ENCODE measurements at regions not wholly inside any gene's neighbourhood (a gene's known extent, or its start where the extent isn't known, plus 50 kb on each side); places are given as distances from the start of the nearest gene placed in this dataset.

GRCh38 chr1:95809391-95809790 lies 575.4 kb downstream of the RWDD3 start:
- TF ChIP-seq CTCF (conservative IDR thresholded peaks at IDR 0.05; ENCODE audit: low read length), result no peak
- TF ChIP-seq EZH2phosphoT487 (IDR thresholded peaks at IDR 0.05; ENCODE audit: borderline replicate concordance), result no peak
